ENCODE measurements at regions not wholly inside any gene's neighbourhood (a gene's known extent, or its start where the extent isn't known, plus 50 kb on each side); places are given as distances from the start of the nearest gene placed in this dataset.

GRCh38 chr1:30014031-30014430 is 709.4 kb downstream of the MATN1 start:
- TF ChIP-seq SUZ12 (IDR thresholded peaks at IDR 0.05; ENCODE audit: extremely low read depth, insufficient read depth, insufficient read length) (no peak), YY1 (IDR thresholded peaks at IDR 0.05; ENCODE audit: insufficient read depth, insufficient read length) (no peak), ZNF274 (IDR thresholded peaks at IDR 0.05; ENCODE audit: low read depth, low read length) (no peak)

All from NT2/D1 (cell line).